ENCODE measurements at regions not wholly inside any gene's neighbourhood (a gene's known extent, or its start where the extent isn't known, plus 50 kb on each side); places are given as distances from the start of the nearest gene placed in this dataset.

GRCh38 chr2:16154061-16154460, 213.7 kb downstream of the MYCN start:
- TF ChIP-seq EZH2 (IDR thresholded peaks at IDR 0.05; ENCODE audit: borderline replicate concordance, insufficient read depth, low read depth, low read length, poor library complexity, severe bottlenecking): no peak
- TF ChIP-seq CTCF (IDR thresholded peaks at IDR 0.05): no peak

All from B cell (primary cell).